Ovary (tissue), 3 donors: ENCODE measurements at regions not wholly inside any gene's neighbourhood (a gene's known extent, or its start where the extent isn't known, plus 50 kb on each side); places are given as distances from the start of the nearest gene placed in this dataset.

Source experiments
- CTCF ChIP-seq, 3 donors: fragments of 450-650 bp in 2 of 3; fragments of 200-600 bp in 1 of 3; IDR thresholded peaks; one replicate each; pipeline versions ENCODE4 v1.5.1 to v1.8.0; 2016 to 2022; ENCODE audit warnings: antibody characterized with exemption in 3 of 3, mild to moderate bottlenecking in 1 of 3
- POLR2A ChIP-seq: fragments of 450-650 bp; IDR thresholded peaks from one replicate; pipeline ENCODE4 v1.6.1; 2017; ENCODE audit warnings: antibody characterized with exemption, mild to moderate bottlenecking, moderate library complexity
- donor health status: DM: no; HTN: no; CAD: no.

GRCh38 chr5:85681871-85682270 is 935.9 kb upstream of the COX7C start:
- TF ChIP-seq CTCF (IDR thresholded peaks at IDR 0.05) = no peak
- TF ChIP-seq POLR2A = no peak
